Pulmonary artery endothelial cell (primary cell): ENCODE measurements at regions not wholly inside any gene's neighbourhood (a gene's known extent, or its start where the extent isn't known, plus 50 kb on each side); places are given as distances from the start of the nearest gene placed in this dataset.
"Not testable (repeated sequence)": the region's sequence is repeated elsewhere in the genome, so short reads cannot be mapped to it uniquely, and the experiment has no call there.

ENCODE experiments used
- DNase-seq: peaks from one replicate; pipeline ENCODE4 v3.0.0-alpha.2; 2011; ENCODE audit warnings: low read depth, low spot score

DNA sequence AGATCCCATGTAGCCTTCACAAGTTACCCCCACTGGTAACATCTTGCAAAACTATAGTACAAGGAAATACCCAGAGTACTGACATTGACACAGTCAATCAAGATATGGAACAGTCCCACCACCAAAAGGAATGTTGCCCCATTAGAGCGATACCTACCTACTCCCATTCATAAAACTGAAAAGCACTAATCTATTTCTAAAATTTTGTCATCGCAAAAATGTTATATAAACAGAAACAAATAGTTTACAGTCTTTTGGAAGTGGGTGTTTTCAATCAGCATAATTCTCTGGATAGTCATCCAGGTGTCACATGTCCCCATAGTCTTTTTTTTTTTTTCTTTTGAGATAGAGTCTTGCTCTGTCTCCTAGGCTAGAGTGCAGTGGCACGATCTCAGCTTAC is 156.9 kb upstream of the AGTR1 start:
- no peak for DNase-seq

DNA sequence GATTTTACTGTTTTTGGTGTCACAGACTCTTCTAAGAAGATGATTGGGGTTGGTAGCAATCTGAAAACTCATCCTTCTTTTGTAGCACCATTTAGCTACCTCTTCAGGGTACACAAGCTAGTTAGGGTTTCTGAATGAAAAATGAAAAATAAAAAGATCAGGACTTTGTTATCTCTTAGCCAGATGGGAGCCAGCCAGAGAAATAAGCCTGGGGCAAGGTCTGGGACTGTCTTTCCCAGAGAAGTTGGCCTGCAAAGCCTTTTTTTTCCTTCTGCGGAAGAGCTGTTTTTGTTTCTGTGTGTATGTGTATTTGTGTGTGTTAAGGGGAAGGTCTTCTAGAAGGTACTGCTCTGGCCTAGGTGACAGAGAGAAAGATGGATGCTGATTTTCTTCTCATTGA is 150.7 kb upstream of the AGTR1 start:
- no peak for DNase-seq

DNA sequence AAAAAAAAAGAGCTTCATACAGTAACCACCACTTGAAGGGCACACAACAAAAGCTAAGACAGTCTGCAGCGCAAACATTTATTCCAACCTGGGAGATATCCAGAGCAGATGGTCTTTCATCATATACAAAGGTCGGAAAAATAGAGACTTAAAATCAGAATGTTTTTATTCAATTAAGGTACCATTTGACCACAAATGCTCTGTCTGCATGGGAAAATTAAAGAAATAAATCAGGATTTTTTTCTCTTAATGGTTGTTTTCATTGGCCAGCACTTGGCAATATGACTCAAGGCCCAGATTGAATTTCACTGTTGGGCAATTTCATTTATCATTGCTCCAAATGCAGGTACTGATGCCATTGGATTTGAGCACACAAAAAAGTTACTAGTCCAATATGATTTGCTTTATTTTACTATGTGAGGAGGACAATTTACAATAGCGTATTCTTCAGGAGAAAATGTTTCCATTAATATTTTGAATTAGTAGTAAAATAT is 145.9 kb upstream of the AGTR1 start:
- DNase-seq, result no peak

DNA sequence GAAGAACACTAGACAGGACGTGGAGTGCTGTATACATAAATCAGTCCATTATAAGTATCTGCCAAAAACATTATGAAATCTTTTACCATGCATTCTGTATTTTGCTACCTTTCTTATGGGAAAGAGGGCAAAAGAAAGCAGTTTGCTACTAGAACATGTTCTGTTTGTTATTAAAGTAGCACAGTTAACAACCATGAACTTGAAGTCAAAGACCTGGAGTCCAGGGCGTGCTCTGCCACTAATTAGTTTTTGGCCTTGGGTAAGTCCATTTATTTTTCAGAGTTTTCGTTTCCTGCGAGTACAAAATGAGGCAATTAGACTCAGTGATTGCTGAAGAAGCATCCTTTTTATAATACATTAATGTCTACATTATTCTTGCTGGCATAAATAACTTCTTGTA is 143.3 kb upstream of the AGTR1 start:
- no peak for DNase-seq

DNA sequence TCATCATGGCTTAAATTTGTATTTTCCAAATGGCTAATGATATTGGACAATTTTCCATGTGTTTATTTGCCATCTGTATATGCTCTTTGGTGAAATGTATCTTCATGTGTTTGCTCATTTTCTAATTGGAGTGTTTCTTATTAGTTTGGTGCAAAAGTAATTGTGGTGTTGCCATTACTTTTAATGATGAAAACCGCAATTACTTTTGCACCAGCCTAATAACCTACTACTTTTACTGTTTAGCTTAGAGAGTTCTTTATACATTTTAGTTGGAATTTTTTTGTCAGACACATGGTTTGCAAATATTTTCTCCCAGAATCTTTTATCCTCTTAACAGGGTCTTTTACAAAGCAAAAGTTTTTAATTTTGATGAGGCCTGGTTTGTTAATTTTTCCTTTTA is 141.0 kb upstream of the AGTR1 start:
- DNase-seq, result no peak

DNA sequence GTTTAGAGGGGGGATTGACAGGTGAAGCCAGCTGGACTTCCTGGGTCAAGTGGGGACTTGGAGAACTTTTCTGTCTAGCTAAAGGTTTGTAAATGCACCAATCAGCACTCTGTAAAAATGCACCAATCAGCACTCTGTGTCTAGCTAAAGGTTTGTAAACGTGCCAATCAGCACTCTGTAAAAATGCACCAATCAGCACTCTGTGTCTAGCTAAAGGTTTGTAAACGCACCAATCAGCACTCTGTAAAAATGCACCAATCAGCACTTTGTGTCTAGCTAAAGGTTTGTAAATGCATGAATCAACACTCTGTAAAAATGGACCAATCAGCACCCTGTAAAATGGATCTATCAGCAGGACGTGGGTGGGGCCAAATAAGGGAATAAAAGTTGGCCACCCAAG is 120.1 kb upstream of the AGTR1 start:
- DNase-seq, result not testable (repeated sequence)

DNA sequence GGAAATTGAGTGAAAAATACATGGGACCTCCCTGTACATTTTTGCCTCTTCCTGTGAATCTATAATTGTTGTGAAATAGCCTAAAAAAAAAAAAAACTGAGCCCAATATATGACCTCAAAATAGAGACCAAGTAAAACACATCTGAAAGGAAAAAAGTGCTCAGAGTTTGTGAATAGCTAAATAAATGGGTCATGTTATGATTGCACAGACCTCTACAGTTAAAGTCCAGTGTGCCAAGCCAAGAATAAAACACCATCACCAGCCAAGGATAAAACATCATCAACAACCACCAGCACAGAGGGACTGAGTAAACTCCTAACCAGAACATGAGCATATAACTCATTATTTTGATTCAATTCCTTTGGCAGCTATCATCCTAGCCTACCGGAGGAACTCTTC is 115.6 kb upstream of the AGTR1 start:
- no peak for DNase-seq

DNA sequence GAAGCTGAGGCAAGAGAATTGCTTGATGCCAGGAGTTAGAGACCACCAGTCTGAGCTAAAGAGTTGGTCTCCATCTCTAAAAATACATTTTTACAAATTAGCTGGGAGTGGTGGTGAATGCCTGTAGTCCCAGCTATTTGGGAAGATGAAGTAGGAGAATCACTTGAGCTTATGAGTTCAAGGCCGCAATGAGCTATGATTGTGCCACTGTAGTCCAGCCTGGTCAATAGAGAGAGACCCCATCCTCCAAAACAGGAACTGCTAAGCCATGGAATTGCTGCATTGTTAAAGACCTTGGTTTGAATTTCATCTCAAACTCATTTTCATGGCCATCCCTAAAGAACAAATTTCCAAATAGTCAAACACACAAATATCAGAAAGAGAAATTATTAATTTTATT is 113.9 kb upstream of the AGTR1 start:
- no peak for DNase-seq

DNA sequence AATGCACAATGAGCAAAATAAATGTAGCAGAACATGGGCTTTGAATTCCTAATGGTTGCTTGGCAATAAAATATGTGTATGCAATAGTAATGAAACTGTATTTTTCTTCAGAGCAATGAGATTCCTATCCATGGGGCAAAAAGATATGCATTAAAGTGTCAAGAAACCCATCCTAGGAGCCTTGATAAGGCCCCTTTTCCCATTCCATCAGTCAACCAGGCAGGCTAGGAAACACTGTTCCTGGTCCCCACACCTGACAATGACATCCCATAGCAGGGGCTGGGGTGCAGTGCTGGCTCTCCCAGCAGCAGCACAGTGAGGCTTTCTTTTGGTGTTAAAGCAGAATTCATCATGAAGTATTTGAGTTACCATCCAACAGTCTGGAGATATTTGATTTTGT is 113.3 kb upstream of the AGTR1 start:
- no peak for DNase-seq

DNA sequence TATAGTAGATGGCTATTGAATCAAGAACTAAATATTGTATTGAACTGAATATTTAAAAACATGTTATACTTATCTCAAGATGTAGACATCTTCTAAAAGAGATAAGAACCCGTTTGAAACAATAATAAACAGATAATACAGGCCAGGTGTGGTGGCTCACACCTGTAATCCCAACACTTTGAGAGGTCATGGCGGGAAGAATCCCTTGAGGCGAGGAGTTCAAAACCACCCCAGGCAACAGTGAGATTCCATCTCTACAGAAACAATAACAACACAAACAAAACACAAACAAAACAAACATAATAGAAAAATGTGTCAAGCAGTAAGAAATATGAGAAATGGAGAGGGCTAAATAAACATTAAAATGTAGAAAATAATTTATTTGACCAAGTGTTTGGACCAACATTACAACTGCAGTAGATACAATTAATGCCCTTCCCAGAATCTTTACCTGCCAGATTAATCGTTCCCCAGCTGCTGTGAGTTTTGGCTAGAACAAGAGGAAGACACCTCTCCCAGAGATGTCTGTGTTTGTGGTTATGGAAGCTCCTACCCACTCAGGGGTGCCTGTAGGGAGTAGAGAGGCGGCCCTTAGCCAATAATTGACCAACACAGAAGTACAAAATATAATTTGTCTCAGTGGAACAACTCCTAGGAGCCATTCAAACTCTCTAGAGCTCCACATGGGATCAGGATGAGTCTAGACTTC is 111.9 kb upstream of the AGTR1 start:
- no peak for DNase-seq

DNA sequence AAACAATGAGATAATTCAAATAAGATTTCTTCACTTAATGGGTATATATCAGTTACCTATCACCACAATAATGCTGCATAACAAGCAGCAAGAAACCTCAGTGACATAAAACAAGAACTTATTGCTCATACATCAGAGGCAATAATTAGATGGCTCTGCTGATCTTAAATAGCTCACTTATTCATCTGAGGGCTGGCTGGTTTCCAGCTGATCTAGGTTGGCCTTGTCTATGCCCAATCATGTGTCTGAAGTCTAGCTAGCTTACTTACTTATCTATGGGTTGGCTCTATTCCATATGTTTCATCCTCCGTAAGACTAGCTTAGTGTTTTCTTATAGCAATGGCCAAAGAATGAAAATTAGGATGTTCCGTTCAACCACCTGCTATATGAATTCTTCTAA is 109.4 kb upstream of the AGTR1 start:
- DNase-seq, result no peak

DNA sequence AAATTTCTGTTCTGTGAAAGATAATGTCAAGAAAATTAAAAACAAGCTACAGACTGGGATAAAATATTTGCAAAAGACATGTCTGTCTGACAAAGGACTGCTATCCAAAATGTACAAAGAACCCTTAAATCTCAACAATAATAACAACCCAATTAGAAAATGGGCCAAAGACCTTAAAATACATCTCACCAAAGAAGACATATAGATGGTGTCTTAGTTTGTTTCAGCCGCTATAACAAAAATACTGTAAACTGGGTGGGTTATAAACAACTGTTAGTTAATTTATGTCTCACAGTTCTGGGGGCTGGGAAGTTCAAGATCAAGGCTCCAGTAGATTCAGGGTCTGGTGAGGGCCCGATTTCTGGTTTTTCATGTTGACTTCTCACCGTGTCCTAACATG is 106.2 kb upstream of the AGTR1 start:
- DNase-seq, result no peak

DNA sequence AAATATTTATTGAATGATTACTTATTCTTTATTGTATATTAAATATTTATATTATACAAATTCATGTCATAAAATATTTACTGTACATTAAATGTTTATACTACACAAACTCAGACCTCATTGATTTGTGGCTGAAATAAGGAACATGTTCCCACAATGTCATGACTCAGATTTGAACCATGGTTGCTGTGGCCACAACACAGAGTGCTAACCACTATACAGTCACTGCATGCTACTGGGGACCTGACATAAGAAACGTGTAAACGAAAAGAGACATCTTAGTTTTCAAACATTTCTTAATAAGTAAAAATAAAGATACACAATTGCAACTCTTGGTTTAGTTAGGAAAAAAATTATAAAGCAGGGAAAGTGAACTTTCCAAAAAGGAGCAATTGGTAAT is 99.1 kb upstream of the AGTR1 start:
- DNase-seq, result no peak

DNA sequence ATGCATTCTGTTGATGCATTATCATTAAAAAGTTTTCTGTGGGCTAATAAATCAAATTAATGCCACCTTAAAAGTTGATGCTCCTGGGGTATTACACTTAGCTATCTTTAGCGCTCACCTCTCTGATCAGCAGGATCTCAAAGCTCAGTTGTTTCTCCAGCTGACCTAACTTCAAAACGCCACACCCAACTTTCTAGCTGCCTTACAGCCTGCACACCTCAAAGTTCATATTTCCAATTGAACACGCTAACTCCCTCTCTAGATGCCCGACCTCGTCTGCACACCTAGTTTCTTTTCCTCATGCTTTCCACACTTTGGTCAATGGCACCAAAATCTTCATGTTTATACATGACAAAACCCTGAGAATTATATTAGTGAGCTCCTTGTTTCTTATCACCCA is 98.2 kb upstream of the AGTR1 start:
- DNase-seq, result no peak

DNA sequence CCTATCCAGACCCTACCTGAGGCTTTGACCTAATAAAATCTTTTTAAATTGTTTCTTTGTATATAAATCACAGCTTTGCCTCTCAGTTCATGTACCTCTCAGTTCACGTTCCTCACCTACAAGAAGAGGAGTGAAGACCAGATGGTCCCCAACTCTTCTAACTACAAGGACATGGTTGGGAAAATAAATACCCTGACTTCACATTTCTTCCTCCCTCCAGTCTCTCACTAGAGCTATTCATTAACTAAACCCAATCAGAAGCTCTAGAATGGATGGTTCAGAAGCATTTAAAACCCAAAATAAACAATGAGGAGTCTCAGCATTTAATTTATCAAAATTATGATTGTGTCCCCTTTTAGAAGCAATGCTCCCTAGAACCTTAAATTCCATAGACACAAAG is 97.3 kb upstream of the AGTR1 start:
- no peak for DNase-seq

DNA sequence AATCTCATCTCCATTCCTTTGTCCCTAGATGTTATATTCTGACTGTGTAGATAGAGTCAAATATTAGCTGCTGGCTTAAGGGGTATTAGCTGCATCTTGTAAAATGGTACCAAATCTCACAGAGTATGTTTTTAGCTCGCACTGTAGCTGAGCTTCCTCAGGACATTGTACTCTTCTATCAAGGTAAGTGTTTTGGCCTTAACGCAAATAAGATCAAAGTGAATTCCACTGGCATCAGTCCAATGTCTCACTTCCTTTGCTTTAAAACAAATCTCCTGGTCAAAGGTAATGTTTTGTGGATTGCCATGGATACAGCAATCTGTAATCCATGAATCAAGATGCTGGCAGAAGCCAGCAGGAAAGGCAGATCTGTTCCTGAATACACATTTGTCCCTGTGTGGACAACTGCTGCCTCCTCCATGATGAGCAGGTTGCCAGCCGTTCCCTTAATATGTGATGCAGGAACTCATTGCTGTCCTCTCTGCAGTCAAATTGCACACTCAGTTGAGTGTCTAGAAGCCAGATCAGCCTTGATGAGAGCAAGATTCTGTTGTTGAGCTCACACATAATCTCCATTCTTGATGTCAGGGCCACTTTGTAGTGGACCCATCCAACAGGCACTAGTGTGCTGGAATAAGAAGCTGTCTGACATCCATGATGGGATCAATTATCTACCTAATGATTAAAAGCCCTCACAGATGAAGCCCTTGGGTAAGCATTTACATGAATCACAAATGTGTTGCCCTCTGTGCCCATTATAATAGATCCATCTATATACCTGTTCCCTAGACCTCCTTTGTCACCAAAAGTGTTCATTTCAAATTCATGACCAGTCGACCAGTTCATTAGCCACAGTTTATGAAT is 96.6 kb upstream of the AGTR1 start:
- DNase-seq, result no peak

DNA sequence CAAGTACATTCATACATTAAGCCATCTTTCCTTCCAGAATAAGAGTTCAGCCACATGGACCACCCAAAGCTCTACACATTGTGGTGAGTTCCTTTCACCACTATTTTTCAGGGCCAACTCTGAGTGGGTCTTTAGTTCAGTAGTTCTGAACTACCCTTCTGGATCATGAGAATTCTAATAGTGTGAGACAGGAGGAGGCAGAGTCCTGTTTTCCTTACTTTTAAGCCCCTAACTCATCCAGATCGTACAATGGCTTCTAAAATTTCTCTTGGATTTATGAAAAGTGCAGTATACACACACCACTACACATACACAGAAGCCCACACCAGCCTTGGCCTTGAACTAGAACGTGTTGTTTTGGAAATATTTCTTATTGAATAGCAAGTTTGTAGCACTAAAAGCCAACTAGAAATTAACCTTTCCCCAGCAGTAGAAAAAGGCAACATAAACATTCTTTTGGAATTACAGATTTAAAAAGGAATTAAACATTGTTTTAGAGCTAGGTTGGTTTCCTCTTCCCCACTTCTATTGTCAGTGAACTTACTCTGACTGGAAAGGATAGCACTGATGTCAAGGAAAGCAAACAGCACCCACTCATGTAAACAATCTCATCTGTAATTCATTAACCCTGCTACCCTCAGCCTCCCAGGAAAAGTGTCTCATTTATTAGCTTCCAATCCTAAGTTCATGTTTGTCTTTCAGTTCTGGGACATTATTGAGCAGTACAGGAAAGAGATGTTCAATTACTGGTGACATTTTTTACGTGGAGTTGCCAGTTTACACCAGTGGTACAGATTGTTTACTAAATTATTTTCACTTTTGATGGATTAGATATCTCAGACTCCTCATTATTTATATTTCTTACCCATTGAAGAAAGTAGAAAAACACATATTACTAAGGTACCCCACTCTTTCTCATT is 95.7 kb upstream of the AGTR1 start:
- no peak for DNase-seq

DNA sequence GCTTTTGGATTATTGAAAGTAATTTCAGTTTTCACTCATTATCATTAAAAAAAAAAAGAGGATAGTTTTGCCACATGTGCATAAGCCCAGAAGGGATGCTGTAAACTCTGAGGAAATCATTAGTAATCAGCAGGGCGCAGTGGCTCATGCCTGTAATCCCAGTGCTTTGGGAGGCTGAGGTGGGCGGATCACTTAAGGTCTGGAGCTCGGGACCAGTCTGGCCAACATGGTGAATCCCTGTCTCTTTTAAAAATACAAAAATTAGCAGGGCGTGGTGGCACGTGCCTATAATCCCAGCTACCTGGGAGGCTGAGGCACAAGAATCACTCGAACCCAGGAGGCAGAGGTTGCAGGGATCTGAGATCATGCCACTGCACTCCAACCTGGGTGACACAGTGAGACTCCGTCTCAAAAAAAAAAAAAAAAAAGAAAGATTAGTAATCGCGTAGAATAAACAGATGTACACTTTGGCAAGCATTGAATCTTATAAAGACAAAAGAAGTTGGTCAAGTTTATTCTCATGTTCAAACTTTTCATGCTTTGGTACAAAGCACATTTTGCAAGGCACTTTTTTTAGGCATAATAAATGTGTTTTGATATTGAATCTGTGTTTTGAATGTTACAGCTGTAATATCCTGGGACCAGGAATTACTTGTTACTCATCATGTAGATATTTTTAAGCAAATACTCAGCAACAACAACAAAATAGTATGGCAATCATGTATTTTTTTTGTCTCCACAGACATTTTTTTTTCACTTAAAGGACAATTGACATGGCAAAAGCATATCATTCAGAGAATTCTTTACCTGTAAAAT is 93.2 kb upstream of the AGTR1 start:
- no peak for DNase-seq

DNA sequence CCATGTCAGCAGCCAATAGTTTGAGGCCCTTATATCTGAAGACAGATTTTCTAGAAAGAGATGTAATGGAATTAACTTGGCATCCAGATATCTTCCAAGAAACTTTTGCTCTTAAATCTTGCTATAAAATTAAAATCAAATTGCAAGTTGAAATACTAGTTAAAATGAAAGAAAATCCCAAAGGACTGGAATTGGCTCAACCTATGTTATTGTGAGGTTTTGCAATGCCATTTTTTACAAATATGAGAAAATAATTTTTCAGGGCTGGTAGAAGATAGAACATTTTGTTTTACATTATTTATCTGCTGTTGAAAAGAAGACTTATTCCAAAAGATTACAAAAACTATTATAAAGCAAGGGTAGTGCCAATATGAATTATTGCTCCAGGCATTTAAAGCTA is 92.2 kb upstream of the AGTR1 start:
- no peak for DNase-seq

DNA sequence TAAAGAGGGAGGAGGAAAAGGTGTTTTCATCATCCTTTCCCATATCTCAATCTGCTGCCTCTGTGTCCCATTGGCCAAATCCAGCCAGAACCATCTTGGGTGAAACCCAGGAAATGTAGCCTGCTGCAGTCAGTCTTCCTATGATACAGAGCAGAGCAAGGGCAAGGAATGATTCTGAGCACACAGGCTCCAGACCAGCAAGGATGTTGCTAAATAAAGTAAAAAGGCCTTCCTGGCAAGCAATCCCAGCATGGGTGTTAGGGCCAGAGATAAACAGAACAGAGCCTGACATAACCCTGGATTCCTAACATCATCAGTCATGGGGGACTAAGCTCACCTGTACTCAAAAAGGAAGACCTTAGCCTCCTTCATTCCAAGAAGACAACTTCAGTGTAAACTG is 90.7 kb upstream of the AGTR1 start:
- no peak for DNase-seq

DNA sequence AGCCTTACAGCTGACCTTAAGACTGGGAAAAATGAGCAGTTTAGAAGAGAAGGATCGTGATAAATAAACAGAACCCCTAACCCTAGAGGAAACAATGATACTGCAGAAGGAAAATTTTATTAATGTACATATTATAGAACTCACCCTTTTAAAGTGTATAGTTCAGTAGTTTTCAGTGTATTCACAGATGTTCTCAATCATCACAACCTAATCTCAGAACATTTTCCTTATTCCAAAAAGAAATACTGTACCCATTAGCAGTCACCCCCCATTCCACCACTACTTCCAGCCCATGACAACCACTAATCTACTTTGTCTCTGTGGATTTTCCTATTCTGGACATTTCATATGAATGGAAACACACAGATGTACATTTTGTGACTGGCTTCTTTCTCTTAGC is 90.2 kb upstream of the AGTR1 start:
- DNase-seq, result no peak
